Eye (tissue), 1 donor: ENCODE measurements at regions not wholly inside any gene's neighbourhood (a gene's known extent, or its start where the extent isn't known, plus 50 kb on each side); places are given as distances from the start of the nearest gene placed in this dataset.
"Not testable (repeated sequence)": the region's sequence is repeated elsewhere in the genome, so short reads cannot be mapped to it uniquely, and the experiment has no call there.

Experiments used
- DNase-seq: peaks from one replicate; pipeline ENCODE4 v3.0.0-alpha.2; 2015

GRCh38 chr7:19290968-19291367 lies 145.7 kb upstream of the FERD3L start:
- DNase-seq: no peak

GRCh38 chr7:19290066-19290465 lies 144.8 kb upstream of the FERD3L start:
- DNase-seq: no peak

- no peak for DNase-seq
These were observed 139.5 kb upstream of the FERD3L start for GRCh38 chr7:19284596-19285300.

DNA sequence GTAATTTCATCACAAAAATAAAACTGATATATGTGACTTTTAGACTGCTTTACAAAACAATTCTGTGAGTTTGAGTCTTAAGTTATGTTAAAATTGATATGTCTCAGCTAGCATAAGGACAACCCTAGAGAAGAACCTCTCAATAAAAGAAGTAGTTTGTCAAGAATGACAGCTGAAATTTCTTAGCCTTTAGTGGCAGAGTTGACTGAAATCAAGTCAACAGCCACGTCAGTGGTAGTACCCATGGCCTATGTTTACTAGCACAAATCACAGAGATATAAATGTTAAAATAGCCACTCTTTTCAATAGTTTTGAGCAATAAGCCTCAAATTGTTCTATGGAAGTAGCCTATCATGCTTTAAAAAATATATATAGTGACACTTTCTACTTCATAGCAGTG lies 138.9 kb upstream of the FERD3L start:
- DNase-seq: no peak

GRCh38 chr7:19275000-19275399 lies 129.8 kb upstream of the FERD3L start:
- DNase-seq: no peak

DNA sequence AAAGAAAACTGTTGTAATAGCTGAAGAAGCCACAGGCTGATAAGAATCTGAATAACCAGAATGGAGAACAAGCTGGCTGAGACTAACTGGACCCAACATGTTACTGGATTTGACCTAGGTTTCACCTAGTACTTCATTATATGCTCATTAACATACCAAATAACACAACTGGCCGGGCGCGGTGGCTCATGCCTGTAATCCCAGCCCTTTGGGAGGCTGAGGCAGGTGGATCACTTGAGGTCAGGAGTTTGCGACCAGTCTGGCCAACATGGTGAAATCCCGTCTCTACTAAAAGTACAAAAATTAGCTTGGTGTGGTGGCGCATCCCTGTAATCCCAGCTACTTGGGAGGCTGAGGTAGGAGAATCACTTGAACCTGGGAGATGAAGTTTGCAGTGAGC lies 127.1 kb upstream of the FERD3L start:
- not testable (repeated sequence) for DNase-seq

DNA sequence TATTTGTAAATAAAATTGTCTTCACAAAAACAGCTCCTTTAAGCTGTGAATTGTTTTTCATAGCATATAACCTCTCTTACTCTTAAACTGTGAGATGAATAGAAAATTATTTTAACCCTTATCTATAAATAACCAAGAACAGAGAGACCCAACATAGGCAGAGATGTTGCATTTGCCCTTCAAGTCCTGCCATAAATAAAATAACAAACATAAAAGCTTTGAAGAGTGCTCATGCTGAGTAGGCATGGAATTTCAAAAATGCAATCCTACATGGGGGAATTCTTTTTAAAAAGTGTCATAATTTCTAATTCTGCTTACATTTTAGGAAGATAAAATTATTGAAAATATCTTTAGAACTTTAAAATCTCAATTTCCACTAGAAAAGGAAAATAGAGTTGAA lies 124.1 kb upstream of the FERD3L start:
- no peak for DNase-seq

DNA sequence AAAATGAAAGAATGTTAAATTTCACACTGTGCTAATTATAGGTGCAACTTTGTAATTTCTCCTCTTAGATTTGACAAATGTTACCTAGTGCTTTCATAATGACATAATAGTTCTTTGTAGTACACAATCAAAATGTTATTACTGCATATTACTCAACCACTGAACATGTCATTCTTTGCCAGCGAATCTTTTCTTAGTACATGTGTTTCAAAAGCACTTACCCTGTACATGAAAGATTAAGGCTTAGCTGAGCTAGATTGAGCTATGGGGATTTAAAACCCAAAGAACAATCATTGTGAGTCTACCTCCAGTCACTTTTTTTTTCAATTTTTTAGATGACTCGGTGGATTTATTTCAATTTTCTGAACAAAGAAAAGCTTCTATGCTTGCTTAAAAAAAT lies 123.5 kb upstream of the FERD3L start:
- DNase-seq: no peak

- no peak for DNase-seq
These were observed 117.6 kb upstream of the FERD3L start for GRCh38 chr7:19262826-19263225.

- DNase-seq: no peak
These were observed 104.1 kb upstream of the FERD3L start for GRCh38 chr7:19249281-19249680.

DNA sequence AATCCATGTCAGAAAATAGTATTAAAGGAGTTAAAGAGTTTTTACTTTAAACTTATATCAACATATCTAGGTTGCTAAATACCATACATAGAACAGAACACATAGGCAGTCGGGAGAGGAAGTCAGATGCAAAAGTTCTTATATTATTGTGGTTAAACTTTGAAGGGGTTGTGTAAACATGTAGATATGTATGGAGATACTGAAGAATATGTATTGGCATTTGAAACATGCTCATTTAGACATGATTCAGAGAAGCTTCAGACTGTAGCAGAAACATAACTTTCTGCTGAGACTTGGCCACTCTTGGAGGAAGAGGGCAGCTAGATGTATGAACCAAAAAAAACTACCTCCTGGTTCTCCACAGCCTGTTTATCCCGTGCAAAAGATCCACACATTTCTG lies 103.5 kb upstream of the FERD3L start:
- DNase-seq: no peak

GRCh38 chr7:19248115-19248514 lies 102.9 kb upstream of the FERD3L start:
- no peak for DNase-seq

DNA sequence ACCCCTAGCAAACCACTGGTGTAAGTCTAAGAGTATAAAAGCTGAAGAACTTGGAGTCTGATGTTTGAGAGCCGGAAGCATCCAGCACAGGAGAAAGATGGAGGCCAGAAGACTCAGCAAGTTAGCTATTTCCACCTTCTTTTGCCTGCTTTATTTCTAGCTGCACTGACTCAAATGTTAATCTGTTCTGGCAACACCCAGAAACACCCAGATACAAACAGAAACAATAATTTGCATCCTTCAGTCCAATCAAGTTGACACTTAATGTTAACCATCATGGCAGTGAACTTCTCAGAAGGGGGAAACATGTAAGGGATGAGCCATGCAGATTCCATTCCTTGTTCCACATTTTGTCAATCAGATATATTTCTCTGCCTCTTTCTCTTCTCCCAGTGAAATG lies 101.8 kb upstream of the FERD3L start:
- DNase-seq: no peak

DNA sequence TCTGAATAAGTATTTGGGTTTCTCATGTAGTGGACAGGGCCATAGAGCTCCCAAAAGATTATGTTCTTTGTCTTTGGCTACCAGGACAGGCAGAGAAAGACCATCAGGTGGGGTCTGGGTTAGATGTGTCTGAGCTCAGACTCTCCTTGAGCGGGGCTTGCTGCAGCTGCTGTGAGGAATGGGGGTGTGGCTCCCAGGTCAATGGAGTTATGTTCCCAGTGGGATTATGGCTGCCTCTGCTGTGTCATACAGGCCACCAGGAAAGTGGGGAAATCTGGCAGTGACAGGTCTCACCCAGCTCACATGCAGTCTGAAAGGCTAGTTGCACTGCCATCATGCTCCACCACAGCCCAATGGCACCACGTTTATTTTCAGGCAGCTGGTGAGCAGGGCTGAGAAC lies 97.0 kb upstream of the FERD3L start:
- no peak for DNase-seq

- no peak for DNase-seq
These were observed 94.7 kb upstream of the FERD3L start for GRCh38 chr7:19239951-19240350.

GRCh38 chr7:19235680-19236079 lies 90.5 kb upstream of the FERD3L start:
- no peak for DNase-seq

- no peak for DNase-seq
These were observed 79.7 kb upstream of the FERD3L start for GRCh38 chr7:19224951-19225350.

GRCh38 chr7:19215412-19215811 lies 70.2 kb upstream of the FERD3L start:
- peak; percentile 67 for DNase-seq

- DNase-seq: no peak
These were observed 68.5 kb upstream of the FERD3L start for GRCh38 chr7:19213746-19214145.

DNA sequence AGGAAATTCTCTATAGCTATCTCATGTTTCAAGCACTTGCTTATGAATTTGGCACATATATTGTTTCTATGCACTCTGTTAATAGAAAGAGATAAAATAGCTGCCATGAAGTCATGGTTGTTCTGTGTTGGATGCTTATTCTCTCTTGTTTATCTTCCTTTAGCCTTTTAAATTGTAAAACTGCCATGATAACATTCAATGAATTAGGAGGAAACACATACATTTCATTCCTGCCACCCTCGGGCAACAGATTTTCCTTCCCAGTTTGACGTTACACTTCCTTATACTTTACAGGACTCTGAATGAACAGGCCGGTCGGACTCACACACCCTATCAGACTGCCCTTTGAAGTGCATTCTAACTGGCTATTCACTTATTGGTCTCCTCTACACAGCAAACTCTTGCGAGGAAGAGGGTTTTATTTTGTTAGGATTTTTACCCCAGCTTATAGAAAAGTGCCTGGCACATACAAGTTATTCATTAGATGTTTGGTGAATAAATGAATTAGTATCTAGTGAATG lies 65.7 kb upstream of the FERD3L start:
- no peak for DNase-seq

GRCh38 chr7:19209166-19209696 lies 64.0 kb upstream of the FERD3L start:
- DNase-seq: no peak

GRCh38 chr7:19206721-19207120 lies 61.5 kb upstream of the FERD3L start:
- no peak for DNase-seq

DNA sequence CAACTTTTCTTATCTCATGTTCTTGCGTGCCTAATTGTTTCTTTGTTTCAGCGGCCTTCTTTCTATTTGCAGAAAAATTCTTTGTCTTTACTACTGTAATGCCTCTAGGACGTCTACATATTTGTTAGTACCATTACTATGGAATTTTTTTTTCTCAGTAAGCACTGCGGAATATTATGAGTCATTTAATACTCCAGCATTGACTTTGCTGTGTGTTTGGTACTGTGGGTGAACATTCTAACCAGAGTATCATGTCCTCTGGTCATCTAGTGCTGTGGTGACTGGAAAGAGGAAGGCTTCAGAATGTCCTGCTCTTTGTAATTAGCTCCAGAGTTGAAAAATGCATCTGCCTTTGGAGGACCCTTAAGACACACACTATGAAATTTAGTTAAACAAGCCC lies 58.5 kb upstream of the FERD3L start:
- DNase-seq: no peak

- no peak for DNase-seq
These were observed 57.4 kb upstream of the FERD3L start for GRCh38 chr7:19202599-19202998.
